Keratinocyte (primary cell): ENCODE measurements at regions not wholly inside any gene's neighbourhood (a gene's known extent, or its start where the extent isn't known, plus 50 kb on each side); places are given as distances from the start of the nearest gene placed in this dataset.

Source experiments
- DNase-seq: peaks from one replicate; pipeline ENCODE4 v3.0.0-alpha.2; 2011; ENCODE audit warnings: low read depth, missing footprints, low spot score
- FAIRE-seq: peaks from 2 replicates; lab custom pipeline; 2011; peaks lifted over from hg19 to GRCh38; lab: Jason Lieb, UNC
- H2AFZ ChIP-seq: 2 replicates; pipeline ENCODE4 v1.6.0; 2012; ENCODE audit warnings: low read length, control low read depth, inconsistent platforms; ENCODE audit not compliant: control insufficient read depth
- H3K27ac ChIP-seq: 2 replicates; pipeline ENCODE4 v1.5.1; 2011; ENCODE audit warnings: low read length; ENCODE audit not compliant: control insufficient read depth, insufficient read depth
- H3K27me3 ChIP-seq: 3 replicates; pipeline ENCODE4 v1.6.0; 2011; ENCODE audit warnings: low read length; ENCODE audit not compliant: control insufficient read depth, insufficient read depth; ENCODE audit errors: extremely low read depth
- H3K36me3 ChIP-seq, 2 experiments: 2 replicates in 1 of 2; 3 replicates in 1 of 2; pipeline ENCODE4 v1.5.1; 2011; ENCODE audit warnings: low read length in 2 of 2, mild to moderate bottlenecking in 1 of 2; ENCODE audit not compliant: control insufficient read depth in 2 of 2, insufficient read depth in 2 of 2; ENCODE audit errors: extremely low read depth in 1 of 2
- H3K4me1 ChIP-seq: 3 replicates; pipeline ENCODE4 v1.5.1; 2011; ENCODE audit warnings: low read length; ENCODE audit not compliant: control insufficient read depth, insufficient read depth; ENCODE audit errors: extremely low read depth
- H3K4me2 ChIP-seq: 3 replicates; pipeline ENCODE4 v1.6.0; 2011; ENCODE audit warnings: low read depth, low read length; ENCODE audit not compliant: control insufficient read depth, insufficient read depth; ENCODE audit errors: extremely low read depth
- H3K4me3 ChIP-seq, 3 experiments: fragments of 200-600 bp in 1 of 3; sonication (generic) in 1 of 3; 2 replicates in 2 of 3; 3 replicates in 1 of 3; pipeline ENCODE4 v1.5.1; 2011 to 2016; ENCODE audit warnings: low read length in 3 of 3, mild to moderate bottlenecking in 3 of 3, control low read depth in 2 of 3, inconsistent platforms in 1 of 3, low read depth in 1 of 3, mixed read lengths in 1 of 3, mixed run types in 1 of 3, moderate library complexity in 1 of 3; ENCODE audit not compliant: control insufficient read depth in 2 of 3, insufficient read depth in 2 of 3; ENCODE audit errors: extremely low read depth in 1 of 3
- H3K79me2 ChIP-seq: 2 replicates; pipeline ENCODE4 v1.6.0; 2012; ENCODE audit warnings: low read length; ENCODE audit not compliant: control insufficient read depth, insufficient read depth
- H3K9ac ChIP-seq: 3 replicates; pipeline ENCODE4 v1.6.0; 2011; ENCODE audit warnings: low read length; ENCODE audit not compliant: control insufficient read depth, insufficient read depth; ENCODE audit errors: extremely low read depth
- H3K9me1 ChIP-seq: 3 replicates; pipeline ENCODE4 v1.6.0; 2011; ENCODE audit warnings: low read length; ENCODE audit not compliant: control insufficient read depth, insufficient read depth; ENCODE audit errors: extremely low read depth
- H3K9me3 ChIP-seq: 2 replicates; pipeline ENCODE4 v1.5.1; 2012; ENCODE audit warnings: low read depth, low read length; ENCODE audit not compliant: control insufficient read depth
- H4K20me1 ChIP-seq: 3 replicates; pipeline ENCODE4 v1.6.0; 2011; ENCODE audit warnings: low read length; ENCODE audit not compliant: control insufficient read depth, insufficient read depth; ENCODE audit errors: extremely low read depth
- CTCF ChIP-seq, 3 experiments: IDR thresholded peaks in 1 of 3; conservative IDR thresholded peaks in 1 of 3; optimal IDR thresholded peaks in 1 of 3; 2 replicates in 2 of 3; 3 replicates in 1 of 3; pipeline versions ENCODE3 to v1.5.1; 2011; ENCODE audit warnings: low read length in 3 of 3, mild to moderate bottlenecking in 3 of 3, moderate library complexity in 2 of 3, control low read depth in 1 of 3, inconsistent platforms in 1 of 3; ENCODE audit not compliant: insufficient read depth in 2 of 3; ENCODE audit errors: extremely low read depth in 1 of 3
- EZH2 ChIP-seq: IDR thresholded peaks from one replicate; pipeline ENCODE4 v1.6.1; 2012; ENCODE audit warnings: inconsistent platforms, mild to moderate bottlenecking, low read length, moderate library complexity
- dilution Hi-C: fragments of 300-500 bp; cut with MboI; formaldehyde crosslinking; loops from one replicate; pipeline ENCODE4 v1.7.0; 2020; ENCODE audit warnings: low sequenced_read_pairs; ENCODE audit not compliant: extremely low pct_ligation_motif_present

- Histone ChIP-seq H3K9me3 (no peaks in the 10 kb centered on the region), H3K27ac (no peak overlapping the region), H3K36me3 (no peaks in the 10 kb centered on the region), H4K20me1 (no peaks in the 10 kb centered on the region), H2AFZ (no peak overlapping the region), H3K27me3 (no peaks in the 10 kb centered on the region), H3K79me2 (no peaks in the 10 kb centered on the region), H3K4me1 (no peaks in the 10 kb centered on the region), H3K4me3 (no peak overlapping the region), H3K9ac (no peak overlapping the region), H3K9me1 (no peaks in the 10 kb centered on the region), H3K4me2 (no peak overlapping the region)
- dilution Hi-C loops, result no loop called here
- no peak for TF ChIP-seq CTCF (optimal IDR thresholded peaks at IDR 0.05 in 1 of 3, IDR thresholded peaks at IDR 0.05 in 1 of 3, conservative IDR thresholded peaks at IDR 0.05 in 1 of 3; ENCODE audit: extremely low read depth in 1 of 3, insufficient read depth in 2 of 3, low read length in 3 of 3)
- TF ChIP-seq EZH2, result no peak
- FAIRE-seq (no peak), DNase-seq (no peak)
Measured at GRCh38 chr1:238419209-238419608, 528.5 kb upstream of the ZP4 start.

- no peaks in the 10 kb centered on the region for H4K20me1 ChIP-seq
- no peaks in the 10 kb centered on the region for H3K79me2 ChIP-seq
- H3K4me2 ChIP-seq, result no peak overlapping the region
- no peak for DNase-seq
- no peaks in the 10 kb centered on the region for H3K9me3 ChIP-seq
- H3K36me3 ChIP-seq, result no peaks in the 10 kb centered on the region
- no peaks in the 10 kb centered on the region for H3K4me1 ChIP-seq
- no peak overlapping the region for H3K27ac ChIP-seq
- FAIRE-seq, result no peak
- H2AFZ ChIP-seq, result no peak overlapping the region
- dilution Hi-C loops, result no loop called here
- H3K9ac ChIP-seq, result no peak overlapping the region
- no peaks in the 10 kb centered on the region for H3K9me1 ChIP-seq
- H3K27me3 ChIP-seq, result no peaks in the 10 kb centered on the region
- TF ChIP-seq CTCF (optimal IDR thresholded peaks at IDR 0.05 in 1 of 3, IDR thresholded peaks at IDR 0.05 in 1 of 3, conservative IDR thresholded peaks at IDR 0.05 in 1 of 3; ENCODE audit: extremely low read depth in 1 of 3, insufficient read depth in 2 of 3, low read length in 3 of 3), result no peak
- TF ChIP-seq EZH2, result no peak
- no peak overlapping the region for H3K4me3 ChIP-seq
Measured at GRCh38 chr1:238409932-238410331, 519.2 kb upstream of the ZP4 start.
